Endothelial cell of umbilical vein (primary cell): ENCODE measurements at regions not wholly inside any gene's neighbourhood (a gene's known extent, or its start where the extent isn't known, plus 50 kb on each side); places are given as distances from the start of the nearest gene placed in this dataset.

Experiments used
- EZH2 ChIP-seq: IDR thresholded peaks from 2 replicates; pipeline ENCODE4 v1.6.1; 2012; ENCODE audit warnings: borderline replicate concordance, low read depth, mild to moderate bottlenecking, moderate library complexity, low read length, inconsistent platforms; ENCODE audit not compliant: severe bottlenecking
- FOS ChIP-seq: IDR thresholded peaks from 2 replicates; pipeline ENCODE4 v1.6.1; 2011; ENCODE audit warnings: mild to moderate bottlenecking, low read length, moderate library complexity, borderline replicate concordance; ENCODE audit not compliant: insufficient read depth
- JUN ChIP-seq: IDR thresholded peaks from 2 replicates; pipeline ENCODE4 v1.6.1; 2011; ENCODE audit warnings: borderline replicate concordance, low read depth; ENCODE audit not compliant: insufficient read length, insufficient read depth
- POLR2A ChIP-seq: IDR thresholded peaks from 2 replicates; pipeline ENCODE4 v1.6.1; 2012; ENCODE audit warnings: low read depth, mild to moderate bottlenecking, control low read depth, low read length
- POLR2AphosphoS5 ChIP-seq: IDR thresholded peaks from 2 replicates; pipeline ENCODE4 v1.6.1; 2012; ENCODE audit warnings: low read depth, mild to moderate bottlenecking, control low read depth, low read length, moderate library complexity; ENCODE audit not compliant: insufficient read depth
- TF ChIP-seq, protein P1 (sequence below): IDR thresholded peaks from 2 replicates; pipeline ENCODE4 v1.6.1; 2011; ENCODE audit not compliant: insufficient read depth, insufficient read length
- TF ChIP-seq, protein P2 (sequence below), 2 donors: IDR thresholded peaks; 1 replicate in 1 of 2; 2 replicates in 1 of 2; pipeline ENCODE4 v1.5.1; 2011; ENCODE audit warnings: low read length in 2 of 2, mild to moderate bottlenecking in 2 of 2, moderate library complexity in 2 of 2, control low read depth in 1 of 2, inconsistent platforms in 1 of 2, low read depth in 1 of 2; ENCODE audit not compliant: insufficient read depth in 1 of 2; ENCODE audit errors: extremely low read depth in 1 of 2

GRCh38 chr3:107240183-107241091, 136.8 kb upstream of the CCDC54 start:
- TF ChIP-seq, protein P1, sequence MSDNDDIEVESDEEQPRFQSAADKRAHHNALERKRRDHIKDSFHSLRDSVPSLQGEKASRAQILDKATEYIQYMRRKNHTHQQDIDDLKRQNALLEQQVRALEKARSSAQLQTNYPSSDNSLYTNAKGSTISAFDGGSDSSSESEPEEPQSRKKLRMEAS = no peak
- TF ChIP-seq, protein P2, sequence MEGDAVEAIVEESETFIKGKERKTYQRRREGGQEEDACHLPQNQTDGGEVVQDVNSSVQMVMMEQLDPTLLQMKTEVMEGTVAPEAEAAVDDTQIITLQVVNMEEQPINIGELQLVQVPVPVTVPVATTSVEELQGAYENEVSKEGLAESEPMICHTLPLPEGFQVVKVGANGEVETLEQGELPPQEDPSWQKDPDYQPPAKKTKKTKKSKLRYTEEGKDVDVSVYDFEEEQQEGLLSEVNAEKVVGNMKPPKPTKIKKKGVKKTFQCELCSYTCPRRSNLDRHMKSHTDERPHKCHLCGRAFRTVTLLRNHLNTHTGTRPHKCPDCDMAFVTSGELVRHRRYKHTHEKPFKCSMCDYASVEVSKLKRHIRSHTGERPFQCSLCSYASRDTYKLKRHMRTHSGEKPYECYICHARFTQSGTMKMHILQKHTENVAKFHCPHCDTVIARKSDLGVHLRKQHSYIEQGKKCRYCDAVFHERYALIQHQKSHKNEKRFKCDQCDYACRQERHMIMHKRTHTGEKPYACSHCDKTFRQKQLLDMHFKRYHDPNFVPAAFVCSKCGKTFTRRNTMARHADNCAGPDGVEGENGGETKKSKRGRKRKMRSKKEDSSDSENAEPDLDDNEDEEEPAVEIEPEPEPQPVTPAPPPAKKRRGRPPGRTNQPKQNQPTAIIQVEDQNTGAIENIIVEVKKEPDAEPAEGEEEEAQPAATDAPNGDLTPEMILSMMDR (IDR thresholded peaks at IDR 0.05; ENCODE audit: extremely low read depth in 1 of 2, insufficient read depth in 1 of 2, low read depth in 1 of 2, low read length in 2 of 2) = no peak
- TF ChIP-seq POLR2A (peak; percentile 62), FOS (no peak), POLR2AphosphoS5 (peak; percentile 69), EZH2 (no peak), JUN (no peak)
